Stimulated activated naive CD8-positive, alpha-beta T cell treated with anti-CD3 and anti-CD28 coated beads, Interleukin-15, Interleukin-2, amounts not matched to agents 100 ng/mL and 50 ng/mL, for 24 hours (primary cell): ENCODE measurements at regions not wholly inside any gene's neighbourhood (a gene's known extent, or its start where the extent isn't known, plus 50 kb on each side); places are given as distances from the start of the nearest gene placed in this dataset.
"Not testable (repeated sequence)": the region's sequence is repeated elsewhere in the genome, so short reads cannot be mapped to it uniquely, and the experiment has no call there.

Experiments
- H3K27ac Mint-ChIP-seq: one replicate; pipeline ENCODE4 v1.8.0; 2021; ENCODE audit warnings: mild to moderate bottlenecking, mixed read lengths
- H3K27me3 Mint-ChIP-seq: one replicate; pipeline ENCODE4 v1.8.0; 2021; ENCODE audit warnings: mixed read lengths
- H3K36me3 Mint-ChIP-seq: one replicate; pipeline ENCODE4 v1.8.0; 2021; ENCODE audit warnings: low read depth, mixed read lengths
- H3K4me1 Mint-ChIP-seq: one replicate; pipeline ENCODE4 v1.8.0; 2021; ENCODE audit warnings: low read depth, mixed read lengths
- H3K4me3 Mint-ChIP-seq: one replicate; pipeline ENCODE4 v1.8.0; 2021; ENCODE audit warnings: mild to moderate bottlenecking, mixed read lengths
- H3K9me3 Mint-ChIP-seq: one replicate; pipeline ENCODE4 v1.8.0; 2021; ENCODE audit warnings: mixed read lengths

- H3K36me3 Mint-ChIP-seq = peaks cover 15% of the 10 kb centered on the region
- H3K4me1 Mint-ChIP-seq = peaks cover 64% of the 10 kb centered on the region
- H3K4me3 Mint-ChIP-seq = peak overlapping the region; percentile 96
- no peaks in the 10 kb centered on the region for H3K27me3 Mint-ChIP-seq
- no peaks in the 10 kb centered on the region for H3K9me3 Mint-ChIP-seq
- H3K27ac Mint-ChIP-seq = peak overlapping the region; percentile 83
Measured at GRCh38 chrY:19570999-19571398, 173.5 kb downstream of the KDM5D start.

DNA sequence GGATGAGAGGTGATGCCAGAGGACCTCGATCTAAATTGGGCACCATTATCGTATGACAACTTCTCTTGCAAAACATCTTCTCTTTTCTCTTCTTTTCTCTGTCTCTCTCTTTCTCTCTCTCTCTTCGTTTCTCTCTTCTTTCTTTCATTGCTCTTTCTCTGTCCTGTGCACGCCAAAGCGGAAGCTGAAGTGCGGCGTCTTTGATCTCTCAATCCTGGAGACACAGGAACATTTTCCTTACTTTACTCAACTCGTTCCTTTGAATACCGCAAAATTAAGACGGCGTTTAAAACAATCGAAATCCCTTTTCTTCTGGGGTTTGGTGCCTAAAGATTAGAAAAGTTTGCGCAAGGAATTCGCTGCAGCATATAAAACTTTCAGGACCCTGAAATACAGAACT, 176.6 kb downstream of the KDM5D start:
- H3K4me1 Mint-ChIP-seq = peaks cover 42% of the 10 kb centered on the region
- H3K27ac Mint-ChIP-seq = peak overlapping the region; percentile 99
- H3K36me3 Mint-ChIP-seq = peaks cover 13% of the 10 kb centered on the region
- H3K9me3 Mint-ChIP-seq = no peaks in the 10 kb centered on the region
- H3K4me3 Mint-ChIP-seq = peak overlapping the region; percentile 96
- no peaks in the 10 kb centered on the region for H3K27me3 Mint-ChIP-seq

DNA sequence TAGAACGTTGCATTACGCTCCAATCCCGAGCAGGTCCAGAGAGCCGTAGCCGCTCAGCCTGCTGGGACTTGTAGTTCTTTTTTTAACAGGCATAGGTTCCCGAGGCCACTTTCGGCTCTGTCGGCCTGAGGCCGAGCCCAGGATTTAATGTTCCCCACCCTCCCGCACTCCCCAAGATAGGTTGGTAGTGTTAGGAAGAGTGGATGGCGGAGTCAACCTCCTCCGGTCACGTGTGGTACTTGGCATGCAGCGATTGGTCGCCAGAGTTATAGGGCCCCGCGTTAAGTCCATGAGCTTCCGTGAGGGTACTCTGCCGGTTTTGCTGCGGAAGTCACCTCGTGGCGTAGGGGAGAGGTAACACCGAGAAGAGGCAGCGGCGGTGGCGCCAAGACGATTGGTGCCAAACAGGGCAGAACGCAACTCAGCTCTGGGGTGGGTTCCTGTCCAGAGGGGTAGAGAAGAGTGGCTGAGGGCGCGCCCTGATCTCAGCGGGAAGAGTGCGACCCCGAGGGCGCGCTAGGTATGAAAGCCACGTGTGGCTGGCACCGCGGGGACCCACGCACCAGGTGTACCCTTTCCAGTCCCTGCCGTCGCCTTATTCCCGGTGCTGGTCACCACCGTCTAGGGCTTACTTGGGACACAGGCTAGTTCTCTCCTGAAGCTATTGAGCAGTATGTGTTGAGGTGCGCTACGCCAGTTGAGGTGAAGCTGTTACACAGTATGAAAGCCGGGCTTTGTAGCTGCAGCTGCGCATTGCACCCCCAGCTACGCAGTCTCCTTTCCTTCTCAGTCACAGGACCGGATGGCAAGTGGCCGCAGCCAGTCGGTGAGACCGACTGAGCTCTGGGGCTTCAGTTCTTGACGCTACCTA, 177.2 kb downstream of the KDM5D start:
- peak overlapping the region; percentile 96 for H3K4me3 Mint-ChIP-seq
- H3K27me3 Mint-ChIP-seq = no peaks in the 10 kb centered on the region
- no peaks in the 10 kb centered on the region for H3K9me3 Mint-ChIP-seq
- H3K36me3 Mint-ChIP-seq = peaks cover 9% of the 10 kb centered on the region
- H3K27ac Mint-ChIP-seq = peak overlapping the region; percentile 99
- H3K4me1 Mint-ChIP-seq = peaks cover 35% of the 10 kb centered on the region

DNA sequence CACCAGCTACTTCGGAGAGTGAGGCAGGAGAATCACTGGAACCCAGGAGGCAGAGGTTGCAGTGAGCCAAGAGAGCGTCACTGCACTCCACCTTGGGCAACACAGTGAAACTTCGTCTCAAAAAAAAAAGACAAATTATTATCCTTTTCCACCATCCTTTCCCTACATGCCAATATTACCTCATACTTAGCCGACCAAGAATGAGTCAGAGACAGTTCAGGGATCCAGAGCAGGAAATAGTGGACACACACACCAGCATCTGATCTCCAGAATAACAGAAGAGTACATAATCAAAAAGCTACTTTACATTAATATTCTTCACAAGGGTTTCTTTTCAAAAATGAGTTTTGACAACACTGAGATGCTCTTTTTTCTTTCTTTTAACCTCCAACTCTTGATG, 185.4 kb downstream of the KDM5D start:
- Mint-ChIP-seq H3K36me3 (no peaks in the 10 kb centered on the region), H3K27ac (no peak overlapping the region), H3K4me3 (no peak overlapping the region), H3K4me1 (no peaks in the 10 kb centered on the region), H3K9me3 (no peaks in the 10 kb centered on the region), H3K27me3 (no peaks in the 10 kb centered on the region)

GRCh38 chrY:19549671-19550466, 194.7 kb downstream of the KDM5D start:
- Mint-ChIP-seq H3K27me3 (peaks cover 6% of the 10 kb centered on the region), H3K4me1 (peaks cover 4% of the 10 kb centered on the region)

DNA sequence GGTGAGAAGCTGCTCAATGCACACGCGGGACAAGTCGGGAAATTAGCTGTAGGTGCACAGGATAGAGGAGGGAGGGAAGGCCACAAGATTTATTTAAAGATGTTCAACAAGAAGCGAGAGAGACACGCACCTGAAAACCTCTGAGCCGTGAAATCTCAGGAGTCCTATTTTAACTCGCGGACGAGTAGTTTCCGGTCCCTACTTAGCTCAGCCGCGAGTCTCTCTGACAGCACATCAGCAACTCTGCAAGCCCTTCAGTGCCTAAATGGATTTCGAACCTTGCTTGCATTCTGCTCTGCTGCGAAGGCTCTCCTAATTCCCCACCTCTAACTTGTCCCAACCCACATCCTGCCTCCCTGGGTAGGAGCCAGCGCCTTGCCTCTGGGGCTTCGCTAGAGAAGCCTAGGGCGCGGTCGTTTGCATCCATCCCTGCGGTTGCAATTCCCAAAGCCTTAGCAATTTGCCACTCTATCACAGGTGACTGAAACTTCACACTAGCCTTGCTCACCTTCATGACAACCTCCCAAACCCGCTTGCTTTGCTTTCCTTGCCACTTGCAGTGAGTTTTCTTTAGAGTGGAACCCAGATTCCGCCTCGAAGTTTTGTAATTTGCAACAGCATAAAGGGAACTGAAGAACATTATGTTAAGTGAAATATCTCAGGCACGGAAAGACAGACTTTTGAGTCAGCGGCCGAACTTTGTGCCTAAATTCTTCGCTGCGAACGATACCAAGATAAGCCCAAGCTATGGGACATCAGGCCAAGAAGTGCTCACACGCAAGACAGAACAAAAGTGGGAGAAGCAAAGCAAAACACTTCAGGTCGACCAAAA, 202.8 kb downstream of the KDM5D start:
- no peak overlapping the region for H3K4me3 Mint-ChIP-seq
- no peak overlapping the region for H3K27ac Mint-ChIP-seq
- no peaks in the 10 kb centered on the region for H3K9me3 Mint-ChIP-seq
- no peaks in the 10 kb centered on the region for H3K27me3 Mint-ChIP-seq
- no peaks in the 10 kb centered on the region for H3K36me3 Mint-ChIP-seq
- H3K4me1 Mint-ChIP-seq = peaks cover 3% of the 10 kb centered on the region

More at GRCh38 chrY:19549671-19550466, 194.7 kb downstream of the KDM5D start:
- H3K9me3 Mint-ChIP-seq = no peaks in the 10 kb centered on the region
- H3K36me3 Mint-ChIP-seq = no peaks in the 10 kb centered on the region
- no peak overlapping the region for H3K27ac Mint-ChIP-seq
- H3K4me3 Mint-ChIP-seq = no peak overlapping the region

DNA sequence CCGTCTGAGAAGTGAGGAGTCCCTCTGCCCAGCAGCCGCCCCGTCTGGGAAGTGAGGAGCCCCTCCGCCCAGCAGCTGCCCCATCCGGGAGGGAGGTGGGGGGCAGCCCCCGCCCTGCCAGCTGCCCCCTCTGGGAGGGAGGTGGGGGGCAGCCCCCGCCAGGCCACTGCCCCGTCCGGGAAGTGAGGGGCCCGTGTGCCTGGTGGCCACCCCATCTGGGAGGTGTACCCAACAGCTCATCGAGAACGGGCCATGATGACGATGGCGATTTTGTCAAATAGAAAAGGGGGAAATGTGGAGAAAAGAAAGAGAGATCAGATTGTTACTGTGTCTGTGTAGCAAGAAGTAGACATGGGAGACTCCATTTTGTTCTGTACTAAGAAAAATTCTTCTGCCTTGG, 208.8 kb downstream of the KDM5D start:
- H3K4me3 Mint-ChIP-seq, H3K9me3 Mint-ChIP-seq, H3K27me3 Mint-ChIP-seq, H3K4me1 Mint-ChIP-seq, H3K27ac Mint-ChIP-seq, H3K36me3 Mint-ChIP-seq: not testable (repeated sequence)

DNA sequence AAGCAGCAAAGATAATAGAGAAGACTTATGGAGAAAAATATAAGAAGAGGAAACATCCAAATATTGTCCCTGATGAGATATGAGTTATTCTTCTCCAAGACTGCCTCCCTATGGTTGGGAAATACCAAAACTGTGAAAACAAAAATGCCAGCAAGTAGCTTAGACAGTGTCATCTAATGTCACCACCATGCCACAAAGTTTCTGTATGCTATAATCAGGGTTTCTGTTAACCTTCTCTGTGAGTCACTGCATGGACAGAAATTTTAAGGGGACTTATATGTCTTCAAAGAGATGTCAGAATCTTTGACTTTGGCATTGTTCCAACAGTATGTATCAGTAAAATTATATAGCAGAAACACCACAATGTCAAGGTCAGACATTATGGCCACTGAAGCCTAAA, 222.6 kb downstream of the KDM5D start:
- Mint-ChIP-seq H3K9me3 (peaks cover 3% of the 10 kb centered on the region), H3K4me3 (no peak overlapping the region), H3K36me3 (no peaks in the 10 kb centered on the region), H3K27me3 (no peaks in the 10 kb centered on the region), H3K4me1 (peaks cover 5% of the 10 kb centered on the region), H3K27ac (no peak overlapping the region)

GRCh38 chrY:19503092-19503449, 241.5 kb downstream of the KDM5D start:
- Mint-ChIP-seq H3K27me3 (no peaks in the 10 kb centered on the region), H3K36me3 (no peaks in the 10 kb centered on the region), H3K9me3 (no peaks in the 10 kb centered on the region), H3K4me1 (peaks cover 38% of the 10 kb centered on the region), H3K4me3 (peak overlapping the region; percentile 86), H3K27ac (peak overlapping the region; percentile 81)

GRCh38 chrY:19502169-19503091, 242.1 kb downstream of the KDM5D start:
- Mint-ChIP-seq H3K4me1 (peaks cover 41% of the 10 kb centered on the region), H3K9me3 (no peaks in the 10 kb centered on the region), H3K36me3 (no peaks in the 10 kb centered on the region), H3K27me3 (no peaks in the 10 kb centered on the region), H3K27ac (peak overlapping the region; percentile 81), H3K4me3 (peak overlapping the region; percentile 86)

DNA sequence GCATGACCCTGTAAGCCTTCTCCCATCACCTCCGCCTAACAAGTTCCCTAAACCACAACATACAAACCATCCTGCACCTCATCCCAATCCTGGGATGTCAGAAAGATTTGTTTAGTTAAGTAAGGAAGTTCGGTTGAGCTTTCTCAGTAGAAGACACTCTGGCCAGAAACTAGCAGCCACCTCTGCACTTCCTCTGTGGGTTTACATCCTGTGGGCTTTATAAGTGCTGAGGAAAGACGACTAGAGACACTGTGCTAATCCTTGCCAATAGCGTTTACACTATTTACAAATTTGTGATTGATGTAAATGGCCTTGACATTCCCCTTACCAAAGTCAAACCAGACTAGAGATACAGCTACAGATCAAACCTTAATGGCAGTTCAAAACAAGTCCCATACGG, 246.0 kb downstream of the KDM5D start:
- H3K4me1 Mint-ChIP-seq = peaks cover 50% of the 10 kb centered on the region
- peak overlapping the region; percentile 27 for H3K27ac Mint-ChIP-seq
- no peaks in the 10 kb centered on the region for H3K36me3 Mint-ChIP-seq
- no peaks in the 10 kb centered on the region for H3K9me3 Mint-ChIP-seq
- H3K4me3 Mint-ChIP-seq = peak overlapping the region; percentile 69
- H3K27me3 Mint-ChIP-seq = no peaks in the 10 kb centered on the region

GRCh38 chrY:19487494-19487893, 257.0 kb downstream of the KDM5D start:
- Mint-ChIP-seq H3K27ac (no peak overlapping the region), H3K4me1 (peaks cover 9% of the 10 kb centered on the region), H3K36me3 (peaks cover 4% of the 10 kb centered on the region), H3K9me3 (peaks cover 6% of the 10 kb centered on the region), H3K4me3 (no peak overlapping the region), H3K27me3 (no peaks in the 10 kb centered on the region)

DNA sequence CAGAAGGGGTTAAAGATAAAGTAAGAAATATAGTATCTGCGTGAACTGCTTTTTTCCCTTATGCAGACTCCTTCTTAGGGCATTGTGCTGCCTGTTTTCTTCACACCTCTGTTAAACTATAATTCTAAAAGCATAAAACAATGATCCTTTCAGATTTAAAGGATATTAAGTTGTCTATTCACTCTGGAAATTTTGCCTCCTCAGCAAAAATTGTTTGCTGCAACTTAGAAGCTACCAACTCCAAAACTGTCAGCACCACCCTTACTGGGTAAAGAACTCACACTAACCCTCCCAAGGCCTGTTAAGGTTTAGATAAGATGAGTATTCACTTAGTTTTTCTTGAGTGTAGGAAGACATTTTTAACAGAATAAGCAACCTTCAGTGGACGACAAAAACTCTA, 259.5 kb downstream of the KDM5D start:
- no peaks in the 10 kb centered on the region for H3K27me3 Mint-ChIP-seq
- H3K36me3 Mint-ChIP-seq = no peaks in the 10 kb centered on the region
- H3K27ac Mint-ChIP-seq = no peak overlapping the region
- H3K4me1 Mint-ChIP-seq = peaks cover 9% of the 10 kb centered on the region
- H3K4me3 Mint-ChIP-seq = no peak overlapping the region
- peaks cover 6% of the 10 kb centered on the region for H3K9me3 Mint-ChIP-seq

DNA sequence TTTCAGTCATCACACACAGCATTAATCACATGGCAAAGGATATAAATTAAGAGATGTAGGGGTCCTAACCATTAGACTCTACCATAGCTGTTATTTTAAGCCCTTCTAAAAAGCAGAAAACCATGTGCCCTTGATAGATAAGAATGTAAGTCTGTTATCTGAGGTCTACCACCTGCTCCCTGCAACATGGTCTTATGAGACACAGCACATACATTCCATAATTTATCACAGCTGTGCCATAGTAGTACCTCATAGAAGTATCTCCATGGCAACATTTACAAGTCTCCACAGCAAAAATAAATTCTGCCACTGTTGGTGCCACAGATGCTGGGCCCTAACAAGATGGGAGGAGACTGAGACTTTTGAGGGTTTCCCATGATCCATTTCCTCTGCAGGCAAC, 265.4 kb downstream of the KDM5D start:
- peaks cover 16% of the 10 kb centered on the region for H3K4me1 Mint-ChIP-seq
- no peaks in the 10 kb centered on the region for H3K27me3 Mint-ChIP-seq
- H3K4me3 Mint-ChIP-seq = no peak overlapping the region
- no peaks in the 10 kb centered on the region for H3K9me3 Mint-ChIP-seq
- H3K36me3 Mint-ChIP-seq = peaks cover 4% of the 10 kb centered on the region
- no peak overlapping the region for H3K27ac Mint-ChIP-seq
